ENCODE measurements at regions not wholly inside any gene's neighbourhood (a gene's known extent, or its start where the extent isn't known, plus 50 kb on each side); places are given as distances from the start of the nearest gene placed in this dataset.
A peak's percentile ranks its signal among the peaks of the same experiment; 100 is the strongest.
"Not testable (repeated sequence)": the region's sequence is repeated elsewhere in the genome, so short reads cannot be mapped to it uniquely, and the experiment has no call there.

DNA sequence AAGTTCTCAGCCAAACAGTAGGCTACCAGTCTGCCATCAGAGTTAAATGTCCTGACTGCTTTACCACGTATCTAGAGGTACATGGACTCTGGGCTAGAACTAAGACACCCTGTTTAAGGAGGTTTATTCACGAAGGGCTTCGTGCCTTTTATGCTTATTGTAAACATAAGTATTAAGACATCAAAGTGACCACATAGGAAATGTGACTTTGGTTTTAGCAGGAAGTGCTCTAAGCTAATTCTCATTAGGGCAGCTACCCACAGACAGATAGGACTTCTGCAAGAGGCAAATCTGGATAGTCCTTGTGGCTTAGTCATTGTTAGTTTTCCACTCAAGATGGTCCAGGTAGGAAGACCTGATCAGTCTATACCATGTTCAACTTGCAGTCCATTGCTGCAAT is 233.3 kb upstream of the MGAT5 start:
- Mint-ChIP-seq H3K4me1 (ENCODE audit: low read depth) (peaks cover 23% of the 10 kb centered on the region), H3K27me3 (peaks cover 5% of the 10 kb centered on the region), H3K9me3 (no peaks in the 10 kb centered on the region), H3K4me3 (no peak overlapping the region), H3K27ac (no peak overlapping the region), H3K36me3 (ENCODE audit: low read depth) (no peaks in the 10 kb centered on the region)

DNA sequence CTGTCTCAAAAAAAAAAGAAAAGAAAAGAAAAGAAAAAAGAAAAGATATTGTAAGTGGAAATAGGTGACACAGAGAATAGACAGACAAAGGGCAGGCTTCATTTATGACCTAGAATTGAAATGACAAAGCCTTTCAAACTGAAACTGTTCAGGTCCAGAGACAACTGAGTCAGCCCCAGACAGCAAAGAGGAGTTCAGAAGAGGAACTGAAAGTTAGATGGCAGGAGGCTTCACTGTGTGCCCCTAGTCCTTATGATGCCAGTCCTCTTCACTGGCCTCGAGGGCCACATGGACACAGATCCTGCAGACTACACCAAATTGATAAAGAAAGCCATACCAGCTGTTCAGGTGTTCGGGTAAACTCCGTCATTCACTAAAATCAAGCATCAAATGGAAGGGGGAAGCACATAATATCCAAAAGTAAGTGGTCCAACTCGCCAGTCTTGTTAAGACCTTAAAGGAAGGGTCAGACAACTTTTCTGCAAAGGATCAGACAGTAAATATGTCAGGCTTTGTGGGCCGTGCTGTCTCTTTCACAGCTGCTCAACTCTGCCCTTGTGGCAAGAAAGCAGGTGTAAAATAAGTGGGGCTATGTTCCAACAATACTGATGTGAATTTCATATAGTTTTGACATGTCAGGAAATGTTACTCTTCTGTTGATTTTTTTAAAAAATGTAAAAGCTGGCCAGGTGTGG is 231.9 kb upstream of the MGAT5 start:
- peaks cover 17% of the 10 kb centered on the region for H3K27me3 Mint-ChIP-seq
- peaks cover 23% of the 10 kb centered on the region for H3K4me1 Mint-ChIP-seq (ENCODE audit: low read depth)
- no peaks in the 10 kb centered on the region for H3K9me3 Mint-ChIP-seq
- H3K27ac Mint-ChIP-seq: peak overlapping the region; percentile 34
- no peaks in the 10 kb centered on the region for H3K36me3 Mint-ChIP-seq (ENCODE audit: low read depth)
- H3K4me3 Mint-ChIP-seq: no peak overlapping the region

DNA sequence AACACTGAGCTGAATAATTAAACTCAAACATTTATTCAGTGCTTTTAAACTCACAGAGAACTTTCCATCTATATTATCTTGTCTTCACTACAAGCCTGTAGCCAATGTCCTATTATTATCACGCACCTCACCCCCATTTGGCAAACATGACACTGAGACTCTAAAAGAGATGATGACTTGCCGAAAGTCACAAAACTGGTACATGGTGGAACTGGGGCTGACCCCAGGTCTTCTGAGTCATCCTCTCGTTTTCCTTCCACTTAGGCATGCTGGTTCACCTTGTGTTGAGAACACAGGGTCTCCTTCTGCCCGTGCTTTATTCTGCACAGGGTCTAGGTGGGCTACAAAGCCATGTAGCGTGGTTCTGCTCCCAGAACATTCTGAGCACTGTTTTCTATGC is 230.0 kb upstream of the MGAT5 start:
- H3K36me3 Mint-ChIP-seq (ENCODE audit: low read depth): no peaks in the 10 kb centered on the region
- peaks cover 34% of the 10 kb centered on the region for H3K27me3 Mint-ChIP-seq
- no peak overlapping the region for H3K4me3 Mint-ChIP-seq
- no peak overlapping the region for H3K27ac Mint-ChIP-seq
- no peaks in the 10 kb centered on the region for H3K9me3 Mint-ChIP-seq
- peaks cover 23% of the 10 kb centered on the region for H3K4me1 Mint-ChIP-seq (ENCODE audit: low read depth)

DNA sequence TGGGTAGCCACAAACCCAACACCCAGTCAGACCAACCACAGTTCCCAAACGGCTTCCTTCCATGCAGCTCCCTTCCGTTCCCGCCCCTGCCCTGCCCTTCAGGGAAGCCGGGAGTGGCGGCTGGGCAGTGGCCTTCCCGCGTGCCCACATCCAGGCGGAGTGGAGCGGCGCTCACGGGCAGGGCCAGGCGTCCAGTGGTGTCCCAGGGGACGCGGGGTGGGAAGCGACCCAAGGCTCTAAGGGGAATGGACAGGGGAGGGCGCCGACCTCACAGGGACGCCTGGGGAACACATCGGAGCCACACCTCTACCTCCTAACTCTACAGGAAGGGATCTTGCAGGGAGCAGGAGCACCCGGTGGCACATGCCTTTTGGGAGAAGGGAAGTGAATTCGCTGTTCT is 225.9 kb upstream of the MGAT5 start:
- peaks cover 51% of the 10 kb centered on the region for H3K27me3 Mint-ChIP-seq
- H3K9me3 Mint-ChIP-seq: no peaks in the 10 kb centered on the region
- no peak overlapping the region for H3K4me3 Mint-ChIP-seq
- no peak overlapping the region for H3K27ac Mint-ChIP-seq
- H3K36me3 Mint-ChIP-seq (ENCODE audit: low read depth): no peaks in the 10 kb centered on the region
- H3K4me1 Mint-ChIP-seq (ENCODE audit: low read depth): no peaks in the 10 kb centered on the region

DNA sequence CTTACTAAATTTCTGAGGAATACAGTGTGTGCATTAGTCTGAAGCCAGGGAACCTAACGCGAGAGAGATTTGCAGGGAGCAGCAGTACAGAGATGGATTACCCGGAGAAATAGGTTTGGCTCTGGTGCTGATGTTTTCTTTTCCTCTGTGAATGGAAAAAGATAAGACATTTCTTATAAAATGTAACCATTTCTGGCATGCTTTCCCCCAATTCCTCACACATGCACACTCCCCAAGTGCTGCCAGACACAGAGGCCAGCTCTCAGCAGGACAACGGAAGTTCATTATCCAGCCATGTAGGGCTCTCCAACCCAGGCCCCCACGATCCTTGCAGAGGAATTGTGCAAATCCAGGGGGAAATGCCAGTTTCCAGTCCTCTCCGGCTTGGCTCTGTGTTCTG is 224.5 kb upstream of the MGAT5 start:
- Mint-ChIP-seq H3K27me3 (peaks cover 47% of the 10 kb centered on the region), H3K9me3 (no peaks in the 10 kb centered on the region), H3K36me3 (ENCODE audit: low read depth) (no peaks in the 10 kb centered on the region), H3K27ac (no peak overlapping the region), H3K4me1 (ENCODE audit: low read depth) (no peaks in the 10 kb centered on the region), H3K4me3 (no peak overlapping the region)

DNA sequence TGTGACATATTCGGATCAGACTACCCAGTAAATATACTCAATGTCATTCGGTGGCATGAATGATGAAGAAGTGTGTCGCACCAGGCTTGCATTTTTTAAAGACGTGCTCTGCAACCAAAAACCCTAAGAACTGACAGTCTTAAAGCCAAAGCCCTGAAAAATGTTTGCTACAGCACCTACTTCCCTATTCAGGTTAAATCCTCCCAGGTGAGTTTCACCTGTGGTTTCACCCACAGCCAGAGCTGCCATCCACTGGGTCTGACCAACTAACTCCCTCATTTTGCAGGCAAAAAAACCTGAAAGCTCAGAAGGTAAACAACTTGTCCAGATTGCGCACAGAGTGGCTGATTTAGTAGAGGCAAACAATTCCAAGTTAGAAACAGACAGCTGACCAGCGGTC is 222.3 kb upstream of the MGAT5 start:
- Mint-ChIP-seq H3K9me3 (no peaks in the 10 kb centered on the region), H3K27ac (no peak overlapping the region), H3K4me3 (no peak overlapping the region), H3K27me3 (peaks cover 39% of the 10 kb centered on the region), H3K4me1 (ENCODE audit: low read depth) (no peaks in the 10 kb centered on the region), H3K36me3 (ENCODE audit: low read depth) (no peaks in the 10 kb centered on the region)

DNA sequence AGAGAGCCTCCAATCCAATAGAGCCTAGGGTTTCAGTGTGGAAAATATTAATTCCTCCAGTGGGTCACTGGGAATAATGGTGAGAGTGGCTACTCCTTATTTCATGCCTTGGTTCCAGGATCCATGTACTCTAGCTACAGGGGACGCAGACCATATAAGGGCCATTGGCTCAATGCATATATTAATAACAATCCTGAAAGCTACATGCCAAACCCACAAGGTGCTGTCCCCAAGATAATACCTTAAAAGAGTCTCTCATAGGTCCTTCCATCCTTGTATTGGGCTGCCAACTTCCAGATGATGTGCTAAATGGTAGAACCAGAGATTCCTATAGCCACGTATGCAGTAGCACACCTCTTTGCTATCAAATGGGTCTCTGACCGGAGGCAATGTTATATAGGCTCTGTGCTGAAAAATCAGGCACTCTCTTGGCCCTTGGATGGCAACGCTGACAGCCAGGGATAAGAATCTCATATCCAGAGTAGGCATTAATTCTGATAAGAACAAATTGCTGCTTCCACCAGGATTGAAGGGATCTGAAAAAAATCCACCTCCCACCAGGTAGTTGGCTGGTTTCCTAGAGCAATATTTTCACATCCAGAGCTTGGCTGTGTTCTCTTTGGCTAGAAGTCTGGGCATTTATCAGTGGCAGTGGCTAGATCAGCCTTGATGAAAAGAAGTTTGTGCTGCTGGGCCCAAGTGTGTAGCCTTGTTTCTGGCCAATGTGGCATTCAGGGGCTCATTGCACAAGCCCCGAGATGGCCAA is 218.1 kb upstream of the MGAT5 start:
- peaks cover 8% of the 10 kb centered on the region for H3K4me1 Mint-ChIP-seq (ENCODE audit: low read depth)
- no peak overlapping the region for H3K27ac Mint-ChIP-seq
- H3K9me3 Mint-ChIP-seq: peaks cover 4% of the 10 kb centered on the region
- peaks cover 6% of the 10 kb centered on the region for H3K27me3 Mint-ChIP-seq
- no peak overlapping the region for H3K4me3 Mint-ChIP-seq
- no peaks in the 10 kb centered on the region for H3K36me3 Mint-ChIP-seq (ENCODE audit: low read depth)

DNA sequence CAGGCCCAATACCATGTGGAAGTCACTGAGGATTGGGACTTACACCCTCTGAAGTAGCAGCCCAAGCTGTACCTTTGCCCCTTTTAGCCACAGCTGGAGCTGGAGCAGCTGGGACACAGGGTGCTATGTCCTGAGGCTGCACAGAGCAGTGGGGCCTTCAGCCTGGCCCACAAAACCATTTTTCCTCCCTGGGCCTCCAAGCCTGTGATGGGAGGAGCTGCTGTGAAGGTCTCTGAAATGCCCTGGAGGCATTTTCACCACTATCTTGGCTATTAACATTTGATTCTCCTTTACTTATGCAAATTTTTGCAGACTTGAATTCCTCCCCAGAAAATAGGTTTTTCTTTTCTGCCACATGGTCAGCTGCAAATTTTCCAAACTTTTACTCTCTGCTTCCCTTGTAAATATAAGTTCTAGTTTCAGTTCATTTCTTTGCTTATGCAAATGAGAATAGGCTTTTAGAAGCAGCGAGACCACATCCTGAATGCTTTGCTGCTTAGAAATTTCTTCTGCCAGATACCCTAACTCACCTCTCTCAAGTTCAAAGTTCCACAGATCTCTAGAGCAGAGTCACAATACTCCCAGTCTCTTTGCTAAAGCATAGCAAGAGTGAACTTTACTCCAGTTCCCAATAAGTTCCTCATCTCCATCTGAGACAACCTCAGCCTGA is 213.8 kb upstream of the MGAT5 start:
- Mint-ChIP-seq H3K27ac (no peak overlapping the region), H3K4me1 (ENCODE audit: low read depth) (peaks cover 20% of the 10 kb centered on the region), H3K4me3 (no peak overlapping the region), H3K27me3 (peaks cover 6% of the 10 kb centered on the region), H3K36me3 (ENCODE audit: low read depth) (no peaks in the 10 kb centered on the region), H3K9me3 (peaks cover 8% of the 10 kb centered on the region)

DNA sequence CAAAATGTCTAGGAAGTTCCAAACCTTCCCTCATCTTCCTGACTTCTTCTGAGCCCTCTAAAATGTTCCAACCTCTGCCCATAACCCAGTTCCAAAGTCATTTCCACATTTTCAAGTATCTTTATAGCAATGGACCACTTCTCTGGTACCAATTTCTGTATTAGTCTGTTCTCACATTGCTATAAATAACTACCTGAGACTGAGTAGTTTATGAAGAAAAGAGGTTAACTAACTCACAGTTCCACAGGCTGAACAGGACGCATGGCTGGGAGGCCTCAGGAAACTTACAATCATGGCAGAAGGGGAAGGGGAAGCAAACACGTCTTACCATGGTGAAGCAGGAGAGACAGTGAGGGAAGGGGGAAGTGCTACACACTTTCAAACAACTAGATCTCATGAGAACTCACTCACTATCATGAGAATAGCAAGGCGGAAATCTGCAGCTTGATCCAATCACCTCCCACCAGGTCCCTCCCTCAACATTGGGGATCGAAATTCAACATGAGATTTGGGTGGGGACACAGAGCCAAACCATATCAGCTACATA is 213.2 kb upstream of the MGAT5 start:
- H3K4me3 Mint-ChIP-seq; H3K9me3 Mint-ChIP-seq; H3K27ac Mint-ChIP-seq; H3K36me3 Mint-ChIP-seq (ENCODE audit: low read depth): not testable (repeated sequence)
- Mint-ChIP-seq H3K27me3 (peaks cover 10% of the 10 kb centered on the region), H3K4me1 (ENCODE audit: low read depth) (peaks cover 20% of the 10 kb centered on the region)

DNA sequence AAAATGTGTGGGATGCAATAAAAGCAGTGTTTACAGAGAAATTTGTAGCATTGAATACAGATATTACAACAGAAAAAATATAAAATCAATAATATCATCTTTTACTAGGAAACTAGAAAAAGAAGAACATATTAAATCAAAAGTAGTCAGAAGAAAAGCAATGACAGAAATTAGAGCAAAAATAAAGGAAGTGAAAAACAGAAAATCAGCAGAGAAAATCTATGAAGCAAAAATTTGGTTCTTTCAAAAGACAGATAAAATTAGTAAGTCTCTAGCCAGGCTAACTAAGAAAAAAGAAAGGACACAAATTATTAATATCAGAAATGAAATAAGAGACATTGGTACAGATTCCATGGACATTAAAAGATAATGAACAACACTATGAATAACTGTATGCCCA is 212.0 kb upstream of the MGAT5 start:
- Mint-ChIP-seq H3K27me3 (peaks cover 10% of the 10 kb centered on the region), H3K27ac (no peak overlapping the region), H3K36me3 (ENCODE audit: low read depth) (no peaks in the 10 kb centered on the region), H3K9me3 (peaks cover 12% of the 10 kb centered on the region), H3K4me3 (no peak overlapping the region), H3K4me1 (ENCODE audit: low read depth) (peaks cover 20% of the 10 kb centered on the region)

DNA sequence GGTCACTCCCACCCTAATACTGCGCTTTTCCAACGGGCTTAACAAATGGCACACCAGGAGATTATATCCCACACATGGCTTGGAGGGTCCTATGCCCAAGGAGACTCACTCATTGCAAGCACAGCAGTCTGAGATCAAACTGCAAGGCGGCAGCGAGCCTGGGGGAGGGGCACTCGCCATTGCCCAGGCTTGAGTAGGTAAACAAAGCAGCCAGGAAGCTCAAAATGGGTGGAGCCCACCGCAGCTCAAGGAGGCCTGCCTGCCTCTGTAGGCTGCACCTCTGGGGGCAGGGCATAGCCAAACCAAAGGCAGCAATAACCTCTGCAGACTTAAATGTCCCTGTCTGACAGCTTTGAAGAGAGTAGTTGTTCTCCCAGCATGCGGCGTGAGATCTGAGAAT is 210.8 kb upstream of the MGAT5 start:
- not testable (repeated sequence) for H3K27ac Mint-ChIP-seq; H3K4me3 Mint-ChIP-seq; H3K36me3 Mint-ChIP-seq (ENCODE audit: low read depth); H3K9me3 Mint-ChIP-seq
- Mint-ChIP-seq H3K27me3 (peaks cover 10% of the 10 kb centered on the region), H3K4me1 (ENCODE audit: low read depth) (peaks cover 20% of the 10 kb centered on the region)

DNA sequence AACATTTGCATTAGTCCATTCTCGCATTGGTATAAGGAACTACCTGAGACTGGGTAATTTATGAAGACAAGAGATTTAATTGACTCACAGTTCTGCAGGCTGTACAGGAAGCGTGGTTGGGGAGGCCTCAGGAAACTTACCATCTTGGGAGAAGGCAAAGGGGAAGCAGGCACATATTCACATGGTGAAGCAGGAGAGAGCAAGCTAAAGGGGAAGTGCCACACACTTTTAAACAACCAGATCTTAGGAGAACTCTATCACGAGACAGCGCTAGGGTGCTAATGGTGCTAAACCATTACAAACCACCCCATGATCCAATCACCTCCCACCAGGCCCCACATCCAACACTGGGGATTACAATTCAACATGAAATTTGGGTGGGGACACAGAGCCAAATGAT is 201.7 kb upstream of the MGAT5 start:
- no peaks in the 10 kb centered on the region for H3K9me3 Mint-ChIP-seq
- H3K4me1 Mint-ChIP-seq (ENCODE audit: low read depth): peaks cover 4% of the 10 kb centered on the region
- peaks cover 6% of the 10 kb centered on the region for H3K27me3 Mint-ChIP-seq
- H3K36me3 Mint-ChIP-seq (ENCODE audit: low read depth): no peaks in the 10 kb centered on the region
- no peak overlapping the region for H3K27ac Mint-ChIP-seq
- no peak overlapping the region for H3K4me3 Mint-ChIP-seq

DNA sequence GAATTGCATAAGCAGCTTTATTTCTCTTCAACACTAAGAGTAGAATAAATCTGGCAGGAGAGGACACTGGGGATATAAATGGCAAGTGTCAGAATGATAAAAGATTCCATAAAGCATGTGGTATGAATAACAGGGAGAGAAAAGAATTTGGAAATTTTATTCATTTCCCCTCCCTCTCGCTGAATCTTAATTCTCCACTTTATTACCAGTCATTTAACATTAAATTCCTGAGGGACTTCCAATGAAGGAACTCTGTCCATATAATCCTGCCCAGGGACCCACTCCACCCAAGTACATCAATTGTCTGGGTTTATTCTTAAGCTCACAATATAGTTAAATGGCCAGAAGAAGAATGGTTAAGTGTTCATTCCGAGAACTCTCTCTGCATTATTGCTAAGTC is 197.7 kb upstream of the MGAT5 start:
- peaks cover 9% of the 10 kb centered on the region for H3K4me1 Mint-ChIP-seq (ENCODE audit: low read depth)
- no peak overlapping the region for H3K4me3 Mint-ChIP-seq
- H3K27me3 Mint-ChIP-seq: peaks cover 6% of the 10 kb centered on the region
- H3K9me3 Mint-ChIP-seq: peaks cover 2% of the 10 kb centered on the region
- no peak overlapping the region for H3K27ac Mint-ChIP-seq
- no peaks in the 10 kb centered on the region for H3K36me3 Mint-ChIP-seq (ENCODE audit: low read depth)

DNA sequence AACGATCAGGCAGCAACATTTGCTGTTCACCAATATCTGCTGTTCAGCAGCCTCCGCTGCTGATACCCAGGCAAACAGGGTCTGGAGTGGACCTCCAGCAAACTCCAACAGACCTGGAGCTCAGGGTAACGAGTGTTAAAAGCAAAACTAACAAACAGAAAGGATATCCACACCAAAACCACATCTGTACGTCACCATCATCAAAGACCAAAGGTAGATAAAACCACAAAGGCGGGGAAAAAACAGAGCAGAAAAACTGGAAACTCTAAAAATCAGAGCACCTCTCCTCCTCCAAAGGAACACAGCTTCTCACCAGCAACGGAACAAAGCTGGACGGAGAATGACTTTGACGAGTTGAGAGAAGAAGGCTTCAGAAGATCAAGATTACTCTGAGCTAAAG is 192.8 kb upstream of the MGAT5 start:
- not testable (repeated sequence) for H3K4me1 Mint-ChIP-seq (ENCODE audit: low read depth); H3K36me3 Mint-ChIP-seq (ENCODE audit: low read depth); H3K27ac Mint-ChIP-seq; H3K27me3 Mint-ChIP-seq; H3K4me3 Mint-ChIP-seq; H3K9me3 Mint-ChIP-seq

DNA sequence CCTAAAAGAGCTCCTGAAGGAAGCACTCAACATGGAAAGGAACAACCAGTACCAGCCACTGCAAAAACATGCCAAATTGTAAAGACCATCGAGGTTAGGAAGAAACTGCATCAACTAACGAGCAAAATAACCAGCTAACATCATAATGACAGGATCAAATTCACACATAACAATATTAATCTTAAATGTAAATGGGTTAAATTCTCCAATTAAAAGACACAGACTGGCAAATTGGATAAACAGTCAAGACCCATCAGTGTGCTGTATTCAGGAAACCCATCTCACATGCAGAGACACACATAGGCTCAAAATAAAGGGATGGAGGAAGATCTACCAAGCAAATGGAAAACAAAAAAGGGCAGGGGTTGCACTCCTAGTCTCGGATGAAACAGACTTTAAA is 191.6 kb upstream of the MGAT5 start:
- H3K27me3 Mint-ChIP-seq, H3K9me3 Mint-ChIP-seq: not testable (repeated sequence)

More for the DNA sequence above, 191.6 kb upstream of the MGAT5 start:
- not testable (repeated sequence) for H3K4me1 Mint-ChIP-seq (ENCODE audit: low read depth); H3K36me3 Mint-ChIP-seq (ENCODE audit: low read depth); H3K27ac Mint-ChIP-seq; H3K4me3 Mint-ChIP-seq
